Bronchial epithelial cell (primary cell): ENCODE measurements at regions not wholly inside any gene's neighbourhood (a gene's known extent, or its start where the extent isn't known, plus 50 kb on each side); places are given as distances from the start of the nearest gene placed in this dataset.

Experiments used
- DNase-seq: peaks from one replicate; pipeline ENCODE4 v3.0.0-alpha.2; 2010; ENCODE audit warnings: low read depth
- FAIRE-seq: peaks from 2 replicates; lab custom pipeline; 2011; peaks lifted over from hg19 to GRCh38; lab: Jason Lieb, UNC
- H3K27me3 ChIP-seq: 2 replicates; pipeline ENCODE4 v1.5.1; 2011; ENCODE audit warnings: low read length; ENCODE audit not compliant: control insufficient read depth, insufficient read depth
- H3K36me3 ChIP-seq: 2 replicates; pipeline ENCODE4 v1.5.1; 2011; ENCODE audit warnings: low read length; ENCODE audit not compliant: control insufficient read depth, insufficient read depth
- H3K4me3 ChIP-seq: 2 replicates; pipeline ENCODE4 v1.5.1; 2011; ENCODE audit warnings: mild to moderate bottlenecking, low read depth, low read length, control low read depth
- TF ChIP-seq, protein P1 (sequence below): IDR thresholded peaks from 2 replicates; pipeline ENCODE4 v1.5.1; 2011; ENCODE audit warnings: mild to moderate bottlenecking, moderate library complexity, low read length, control low read depth, inconsistent platforms; ENCODE audit not compliant: insufficient read depth, severe bottlenecking

DNA sequence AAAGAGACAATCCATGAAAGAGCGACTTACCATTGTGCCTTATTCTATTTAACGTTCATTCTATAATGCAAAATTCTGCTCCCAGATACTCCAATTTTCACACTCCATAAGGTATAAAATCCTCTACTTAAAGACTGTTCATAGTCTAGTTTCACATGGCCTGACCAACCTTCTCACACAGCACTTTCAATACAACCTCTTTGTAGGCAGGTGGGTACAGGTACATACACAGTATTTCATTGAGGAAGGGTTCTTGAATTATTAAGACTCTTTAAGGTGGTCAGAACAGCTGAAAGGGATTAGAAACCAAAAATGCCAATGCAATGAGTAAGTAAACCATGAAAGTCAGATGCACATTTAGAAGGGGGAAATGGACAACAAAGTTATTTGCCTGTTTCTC lies 352.0 kb downstream of the PARP8 start:
- FAIRE-seq (no peak), DNase-seq (no peak)
- Histone ChIP-seq H3K27me3 (no peaks in the 10 kb centered on the region), H3K4me3 (no peak overlapping the region), H3K36me3 (no peaks in the 10 kb centered on the region)
- TF ChIP-seq, protein P1, sequence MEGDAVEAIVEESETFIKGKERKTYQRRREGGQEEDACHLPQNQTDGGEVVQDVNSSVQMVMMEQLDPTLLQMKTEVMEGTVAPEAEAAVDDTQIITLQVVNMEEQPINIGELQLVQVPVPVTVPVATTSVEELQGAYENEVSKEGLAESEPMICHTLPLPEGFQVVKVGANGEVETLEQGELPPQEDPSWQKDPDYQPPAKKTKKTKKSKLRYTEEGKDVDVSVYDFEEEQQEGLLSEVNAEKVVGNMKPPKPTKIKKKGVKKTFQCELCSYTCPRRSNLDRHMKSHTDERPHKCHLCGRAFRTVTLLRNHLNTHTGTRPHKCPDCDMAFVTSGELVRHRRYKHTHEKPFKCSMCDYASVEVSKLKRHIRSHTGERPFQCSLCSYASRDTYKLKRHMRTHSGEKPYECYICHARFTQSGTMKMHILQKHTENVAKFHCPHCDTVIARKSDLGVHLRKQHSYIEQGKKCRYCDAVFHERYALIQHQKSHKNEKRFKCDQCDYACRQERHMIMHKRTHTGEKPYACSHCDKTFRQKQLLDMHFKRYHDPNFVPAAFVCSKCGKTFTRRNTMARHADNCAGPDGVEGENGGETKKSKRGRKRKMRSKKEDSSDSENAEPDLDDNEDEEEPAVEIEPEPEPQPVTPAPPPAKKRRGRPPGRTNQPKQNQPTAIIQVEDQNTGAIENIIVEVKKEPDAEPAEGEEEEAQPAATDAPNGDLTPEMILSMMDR, result no peak

DNA sequence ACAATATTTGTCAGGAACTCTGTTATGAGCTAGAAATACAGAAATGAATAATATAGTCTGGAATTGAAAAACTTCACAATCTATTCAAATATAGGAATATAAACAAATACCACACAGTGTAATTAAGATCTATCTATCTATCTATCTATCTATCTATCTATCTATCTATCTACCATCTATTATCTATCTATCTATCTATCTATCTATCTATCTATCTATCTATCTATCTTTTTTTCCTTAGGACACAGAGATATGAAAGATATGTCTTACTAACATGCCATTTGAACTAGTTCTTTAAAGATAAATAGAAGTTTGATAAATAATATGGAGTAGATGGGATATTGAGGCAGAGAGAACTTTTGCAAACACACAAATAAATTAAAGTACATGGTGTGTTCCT lies 357.8 kb downstream of the PARP8 start:
- no peak overlapping the region for H3K4me3 ChIP-seq
- FAIRE-seq (no peak), DNase-seq (no peak)
- H3K27me3 ChIP-seq, result no peaks in the 10 kb centered on the region
- TF ChIP-seq, protein P1, result no peak
- no peaks in the 10 kb centered on the region for H3K36me3 ChIP-seq

DNA sequence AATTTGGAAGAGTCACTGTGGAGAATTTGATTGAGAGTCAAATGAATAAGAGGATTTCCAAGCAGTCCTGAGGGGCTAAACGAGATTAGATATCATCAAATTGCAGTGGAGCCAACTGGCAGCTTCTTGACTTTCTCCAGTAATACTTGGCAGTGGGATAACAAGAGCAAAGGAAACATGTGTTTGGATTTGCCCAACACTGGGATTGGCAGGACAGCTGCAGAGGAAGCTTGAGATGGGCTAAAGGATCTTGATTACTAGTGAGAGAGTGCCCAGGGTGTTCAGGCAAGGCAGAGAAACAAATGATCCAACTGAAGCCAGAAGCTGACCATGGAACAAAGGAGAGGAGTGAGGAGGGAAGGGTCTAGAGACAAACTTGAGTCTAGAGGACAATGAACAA lies 356.0 kb upstream of the ISL1 start:
- TF ChIP-seq, protein P1, result no peak
- FAIRE-seq, result no peak

DNA sequence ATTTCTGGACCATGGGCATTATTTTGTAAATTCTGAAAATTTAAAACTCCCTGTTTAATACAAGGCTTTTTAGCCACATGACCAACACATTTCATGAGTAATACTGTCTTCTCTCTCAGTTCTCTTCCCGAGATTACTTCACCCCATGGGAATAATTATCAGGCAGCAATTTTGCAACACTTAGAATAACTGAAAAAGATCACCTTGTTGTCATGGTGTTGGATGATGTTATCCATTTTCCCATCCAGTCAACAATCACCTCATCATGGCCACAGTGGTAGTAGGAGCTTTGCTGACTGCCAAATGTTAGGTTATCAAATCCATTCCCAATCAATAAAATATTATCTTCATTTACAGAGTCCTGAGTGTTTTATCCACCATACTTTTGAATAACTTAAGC lies 354.9 kb upstream of the ISL1 start:
- no peak overlapping the region for H3K4me3 ChIP-seq
- TF ChIP-seq, protein P1, result no peak
- FAIRE-seq, result no peak
- H3K27me3 ChIP-seq, result no peaks in the 10 kb centered on the region
- no peaks in the 10 kb centered on the region for H3K36me3 ChIP-seq
- DNase-seq, result no peak

More for the DNA sequence above, 356.0 kb upstream of the ISL1 start:
- H3K36me3 ChIP-seq, result no peaks in the 10 kb centered on the region
- no peaks in the 10 kb centered on the region for H3K27me3 ChIP-seq
- H3K4me3 ChIP-seq, result no peak overlapping the region
- DNase-seq, result no peak

DNA sequence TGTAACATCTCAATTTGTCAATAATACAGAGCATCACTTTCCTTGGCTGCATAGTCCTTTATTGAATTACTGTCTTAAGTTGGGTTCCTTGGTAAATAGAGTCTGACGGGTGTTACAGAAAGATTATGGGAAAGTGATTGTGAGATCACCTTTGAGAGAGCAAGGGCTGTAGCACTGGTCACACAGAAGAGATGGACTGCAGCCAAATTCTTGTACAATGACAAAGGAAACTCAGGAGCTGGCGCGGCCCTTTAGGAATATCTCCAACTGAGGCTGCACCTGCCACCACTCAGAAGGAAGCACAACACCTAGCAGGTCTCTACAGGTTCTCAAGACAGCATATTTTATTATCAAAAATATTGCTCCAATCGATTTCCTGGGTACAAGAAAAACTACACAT lies 350.0 kb upstream of the ISL1 start:
- no peak for FAIRE-seq
- TF ChIP-seq, protein P1, result no peak

DNA sequence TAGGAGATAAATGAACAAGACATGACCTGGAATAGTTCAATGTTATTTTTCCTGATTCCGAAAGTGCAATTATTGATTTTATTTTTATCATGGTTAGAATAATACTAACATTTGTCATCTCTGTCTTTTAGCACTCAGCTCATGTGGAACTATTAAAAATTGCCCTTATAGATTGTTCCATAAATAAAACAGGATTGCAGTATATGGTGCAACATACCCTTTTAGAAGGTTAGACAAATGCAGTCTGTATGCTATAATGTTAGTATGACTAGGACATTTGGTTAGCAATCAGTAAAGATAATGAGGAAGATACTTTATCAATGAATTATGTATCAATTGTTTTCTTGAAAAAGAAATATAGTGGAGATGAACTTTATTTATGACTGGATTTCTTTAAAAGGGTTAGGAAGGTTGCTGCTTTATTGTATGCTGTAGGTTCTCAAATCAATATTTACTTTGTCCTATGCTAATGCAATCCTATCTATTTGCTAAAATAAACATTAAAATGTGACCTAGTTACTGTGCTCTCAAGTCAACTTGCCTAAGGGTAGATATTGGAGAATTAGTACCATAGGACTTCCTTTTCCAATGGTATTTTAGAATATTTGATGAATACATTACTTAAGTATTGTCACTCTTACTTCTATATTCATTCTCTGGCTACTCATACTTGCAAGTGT lies 348.9 kb upstream of the ISL1 start:
- FAIRE-seq (no peak), DNase-seq (no peak)
- TF ChIP-seq, protein P1, result no peak
- no peaks in the 10 kb centered on the region for H3K36me3 ChIP-seq
- no peaks in the 10 kb centered on the region for H3K27me3 ChIP-seq
- no peak overlapping the region for H3K4me3 ChIP-seq

More for the DNA sequence above, 350.0 kb upstream of the ISL1 start:
- no peak for DNase-seq
- H3K4me3 ChIP-seq, result no peak overlapping the region
- no peaks in the 10 kb centered on the region for H3K36me3 ChIP-seq
- no peaks in the 10 kb centered on the region for H3K27me3 ChIP-seq
